ENCODE measurements at regions not wholly inside any gene's neighbourhood (a gene's known extent, or its start where the extent isn't known, plus 50 kb on each side); places are given as distances from the start of the nearest gene placed in this dataset.

GRCh38 chr9:107632216-107632615, 142.6 kb upstream of the KLF4 start:
- Mint-ChIP-seq H3K4me1 (peaks cover 0 to 17% (median 2%) of the 10 kb centered on the region in 4 donors), H3K9me3 (peaks cover 0 to 8% (median 0%) of the 10 kb centered on the region in 9 donors), H3K27me3 (peaks cover 12 to 42% (median 22%) of the 10 kb centered on the region in 5 donors), H3K36me3 (no peaks in the 10 kb centered on the region), H3K27ac (peak overlapping the region in 1 of 10 donors; percentile 22), H3K4me3 (no peak overlapping the region)
- POLR2A ChIA-PET = no interaction called here
- DNase-seq = no peak
- no peak for ATAC-seq

- DNase-seq (no peak), ATAC-seq (no peak)
Observed at GRCh38 chr9:107631788-107632187, 142.2 kb upstream of the KLF4 start.

GRCh38 chr9:107630156-107630555, 140.6 kb upstream of the KLF4 start:
- Mint-ChIP-seq H3K36me3 (no peaks in the 10 kb centered on the region), H3K27me3 (peaks cover 3 to 28% (median 11%) of the 10 kb centered on the region in 5 donors), H3K27ac (no peak overlapping the region), H3K4me1 (peaks cover 0 to 3% (median 0%) of the 10 kb centered on the region in 4 donors), H3K9me3 (peaks cover 0 to 6% (median 0%) of the 10 kb centered on the region in 9 donors), H3K4me3 (no peak overlapping the region)
- POLR2A ChIA-PET = no interaction called here
- ATAC-seq = no peak
- DNase-seq = no peak

More at GRCh38 chr9:107631788-107632187, 142.2 kb upstream of the KLF4 start:
- Mint-ChIP-seq H3K9me3 (peaks cover 0 to 7% (median 0%) of the 10 kb centered on the region in 9 donors), H3K4me3 (no peak overlapping the region), H3K36me3 (no peaks in the 10 kb centered on the region), H3K27me3 (peaks cover 11 to 39% (median 18%) of the 10 kb centered on the region in 5 donors), H3K4me1 (peaks cover 0 to 14% (median 2%) of the 10 kb centered on the region in 4 donors), H3K27ac (peak overlapping the region in 1 of 10 donors; percentile 22)
- POLR2A ChIA-PET = no interaction called here

GRCh38 chr9:107628444-107628843, 138.9 kb upstream of the KLF4 start:
- POLR2A ChIA-PET = no interaction called here
- Mint-ChIP-seq H3K9me3 (peaks cover 0 to 8% (median 0%) of the 10 kb centered on the region in 9 donors), H3K4me3 (no peak overlapping the region), H3K36me3 (no peaks in the 10 kb centered on the region), H3K27me3 (peaks cover 0 to 24% (median 8%) of the 10 kb centered on the region in 5 donors), H3K27ac (no peak overlapping the region), H3K4me1 (no peaks in the 10 kb centered on the region)
- no peak for ATAC-seq
- DNase-seq = no peak

GRCh38 chr9:107627781-107628180, 138.2 kb upstream of the KLF4 start:
- POLR2A ChIA-PET = no interaction called here
- no peaks in the 10 kb centered on the region for H3K36me3 Mint-ChIP-seq
- H3K4me3 Mint-ChIP-seq = no peak overlapping the region
- peaks cover 0 to 23% (median 6%) of the 10 kb centered on the region in 5 donors for H3K27me3 Mint-ChIP-seq
- H3K9me3 Mint-ChIP-seq = peaks cover 0 to 8% (median 0%) of the 10 kb centered on the region in 9 donors
- ATAC-seq (no peak), DNase-seq (no peak)
- no peak overlapping the region for H3K27ac Mint-ChIP-seq
- no peaks in the 10 kb centered on the region for H3K4me1 Mint-ChIP-seq

- ATAC-seq = no peak
- DNase-seq = no peak
- Mint-ChIP-seq H3K36me3 (no peaks in the 10 kb centered on the region), H3K9me3 (peaks cover 0 to 8% (median 0%) of the 10 kb centered on the region in 9 donors), H3K27ac (no peak overlapping the region), H3K27me3 (peaks cover 0 to 18% (median 0%) of the 10 kb centered on the region in 5 donors), H3K4me1 (no peaks in the 10 kb centered on the region), H3K4me3 (no peak overlapping the region)
- POLR2A ChIA-PET = no interaction called here
Observed at GRCh38 chr9:107626118-107626517, 136.5 kb upstream of the KLF4 start.

DNA sequence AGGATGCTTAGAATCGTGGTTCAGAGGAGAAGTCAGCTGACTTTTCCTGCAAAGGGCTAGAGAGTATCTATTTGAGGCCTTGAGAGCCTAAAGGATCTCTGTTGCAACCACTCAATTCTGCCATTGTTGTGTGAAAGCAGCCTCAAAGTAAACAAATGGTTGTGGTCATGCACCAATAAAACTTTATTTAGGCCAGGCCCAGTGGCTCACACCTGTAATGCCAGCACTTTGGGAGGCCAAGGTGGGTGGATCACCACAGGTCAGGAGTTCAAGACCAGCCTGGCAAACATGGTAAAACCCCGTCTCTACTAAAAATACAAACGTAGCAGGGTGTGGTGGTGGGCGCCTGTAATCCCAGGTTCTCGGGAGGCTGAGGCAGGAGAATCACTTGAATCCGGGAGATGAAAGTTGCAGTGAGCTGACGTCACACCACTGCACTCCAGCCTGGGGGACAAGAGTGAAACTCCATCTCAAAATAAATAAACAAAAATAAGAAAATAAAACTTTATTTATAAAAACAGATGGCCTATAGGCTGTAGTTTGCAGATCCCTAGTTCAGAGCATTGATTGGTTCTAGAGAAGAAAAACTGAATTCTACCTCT, 135.9 kb upstream of the KLF4 start:
- no peak for DNase-seq
- no peak for ATAC-seq
- no peaks in the 10 kb centered on the region for H3K36me3 Mint-ChIP-seq
- no peaks in the 10 kb centered on the region for H3K4me1 Mint-ChIP-seq
- H3K27ac Mint-ChIP-seq = no peak overlapping the region
- POLR2A ChIA-PET = no interaction called here
- H3K9me3 Mint-ChIP-seq = peaks cover 0 to 8% (median 0%) of the 10 kb centered on the region in 9 donors
- H3K27me3 Mint-ChIP-seq = peaks cover 0 to 18% (median 0%) of the 10 kb centered on the region in 5 donors
- no peak overlapping the region for H3K4me3 Mint-ChIP-seq

DNA sequence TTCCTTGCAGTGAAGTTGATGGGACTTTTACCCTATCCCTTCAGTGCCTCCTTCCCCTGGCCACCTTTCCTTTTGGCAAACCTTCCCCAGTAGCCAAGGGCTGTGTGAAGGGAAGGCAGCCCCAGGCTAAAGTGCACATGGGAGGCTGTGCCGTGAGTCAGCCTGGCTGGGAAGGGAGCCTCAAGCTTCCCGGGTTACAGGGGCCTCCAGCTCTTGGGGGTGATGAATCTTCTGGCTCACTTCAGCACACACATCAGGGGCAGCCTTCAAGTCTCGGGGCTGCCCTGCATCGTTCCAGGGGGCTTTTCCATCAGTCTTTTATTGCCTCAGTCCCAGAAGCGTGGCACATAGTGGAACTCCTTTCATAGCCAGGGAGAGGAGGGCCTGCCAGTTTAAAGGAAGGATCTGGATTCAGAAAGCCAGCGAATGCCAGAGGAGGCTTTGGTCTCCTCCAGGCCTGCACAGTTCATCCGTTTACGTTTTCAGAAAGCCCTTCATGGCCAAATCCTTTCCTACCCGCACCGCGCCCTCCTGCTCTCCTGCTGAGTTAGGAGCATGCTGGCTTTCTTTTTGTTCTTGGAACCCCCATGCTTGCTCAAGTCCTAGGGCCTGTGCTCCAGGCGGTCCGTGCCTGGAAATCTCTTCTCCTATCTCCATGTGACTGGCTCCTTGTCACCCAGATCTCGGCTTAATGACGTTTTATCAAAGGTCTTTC, 134.8 kb upstream of the KLF4 start:
- Mint-ChIP-seq H3K9me3 (peaks cover 0 to 8% (median 0%) of the 10 kb centered on the region in 9 donors), H3K4me1 (no peaks in the 10 kb centered on the region), H3K36me3 (no peaks in the 10 kb centered on the region), H3K27ac (no peak overlapping the region), H3K4me3 (no peak overlapping the region), H3K27me3 (peaks cover 0 to 13% (median 0%) of the 10 kb centered on the region in 5 donors)
- POLR2A ChIA-PET = no interaction called here
- ATAC-seq (no peak), DNase-seq (no peak)

GRCh38 chr9:107621436-107621835, 131.9 kb upstream of the KLF4 start:
- Mint-ChIP-seq H3K27ac (peak overlapping the region in 1 of 10 donors; percentile 63), H3K9me3 (peaks cover 0 to 2% (median 0%) of the 10 kb centered on the region in 9 donors)

GRCh38 chr9:107620801-107621200, 131.2 kb upstream of the KLF4 start:
- DNase-seq = no peak
- H3K4me3 Mint-ChIP-seq = no peak overlapping the region
- no peak overlapping the region for H3K27ac Mint-ChIP-seq
- ATAC-seq = no peak
- H3K27me3 Mint-ChIP-seq = no peaks in the 10 kb centered on the region
- no peaks in the 10 kb centered on the region for H3K4me1 Mint-ChIP-seq
- peaks cover 0 to 2% (median 0%) of the 10 kb centered on the region in 9 donors for H3K9me3 Mint-ChIP-seq
- POLR2A ChIA-PET = no interaction called here
- H3K36me3 Mint-ChIP-seq = no peaks in the 10 kb centered on the region

More at GRCh38 chr9:107621436-107621835, 131.9 kb upstream of the KLF4 start:
- DNase-seq = no peak
- POLR2A ChIA-PET = no interaction called here
- no peaks in the 10 kb centered on the region for H3K4me1 Mint-ChIP-seq
- H3K27me3 Mint-ChIP-seq = no peaks in the 10 kb centered on the region
- ATAC-seq = no peak
- no peaks in the 10 kb centered on the region for H3K36me3 Mint-ChIP-seq
- no peak overlapping the region for H3K4me3 Mint-ChIP-seq

GRCh38 chr9:107620236-107620635, 130.7 kb upstream of the KLF4 start:
- H3K36me3 Mint-ChIP-seq = no peaks in the 10 kb centered on the region
- no peaks in the 10 kb centered on the region for H3K27me3 Mint-ChIP-seq

DNA sequence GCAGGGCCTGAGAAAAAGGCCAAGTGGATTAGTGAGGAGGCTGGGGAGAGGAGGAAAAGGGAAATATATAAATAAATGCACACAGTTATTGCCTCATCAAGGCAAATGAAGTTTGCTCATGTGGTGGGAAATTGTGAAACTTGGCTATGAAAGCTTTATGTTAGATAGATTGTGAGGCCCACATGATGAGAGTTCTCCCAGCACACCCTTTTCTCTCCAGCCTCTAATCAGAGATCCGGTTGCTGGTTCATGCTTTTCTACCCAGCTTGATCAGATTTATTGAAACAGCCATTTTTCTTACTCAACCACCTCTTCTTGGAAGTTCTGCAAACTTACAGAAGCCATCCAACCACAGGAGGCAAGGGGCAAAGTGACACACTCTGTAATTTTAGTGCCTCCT, 125.8 kb upstream of the KLF4 start:
- no peak overlapping the region for H3K27ac Mint-ChIP-seq
- POLR2A ChIA-PET = no interaction called here
- H3K4me1 Mint-ChIP-seq = no peaks in the 10 kb centered on the region
- H3K27me3 Mint-ChIP-seq = peaks cover 0 to 13% (median 5%) of the 10 kb centered on the region in 5 donors
- DNase-seq = no peak
- ATAC-seq = no peak
- H3K36me3 Mint-ChIP-seq = no peaks in the 10 kb centered on the region
- H3K4me3 Mint-ChIP-seq = no peak overlapping the region
- H3K9me3 Mint-ChIP-seq = peaks cover 0 to 2% (median 0%) of the 10 kb centered on the region in 9 donors

More at GRCh38 chr9:107620236-107620635, 130.7 kb upstream of the KLF4 start:
- no peaks in the 10 kb centered on the region for H3K4me1 Mint-ChIP-seq
- no peak overlapping the region for H3K27ac Mint-ChIP-seq
- H3K9me3 Mint-ChIP-seq = peaks cover 0 to 2% (median 0%) of the 10 kb centered on the region in 9 donors
- DNase-seq = no peak
- ATAC-seq = no peak
- H3K4me3 Mint-ChIP-seq = no peak overlapping the region
- POLR2A ChIA-PET = no interaction called here

DNA sequence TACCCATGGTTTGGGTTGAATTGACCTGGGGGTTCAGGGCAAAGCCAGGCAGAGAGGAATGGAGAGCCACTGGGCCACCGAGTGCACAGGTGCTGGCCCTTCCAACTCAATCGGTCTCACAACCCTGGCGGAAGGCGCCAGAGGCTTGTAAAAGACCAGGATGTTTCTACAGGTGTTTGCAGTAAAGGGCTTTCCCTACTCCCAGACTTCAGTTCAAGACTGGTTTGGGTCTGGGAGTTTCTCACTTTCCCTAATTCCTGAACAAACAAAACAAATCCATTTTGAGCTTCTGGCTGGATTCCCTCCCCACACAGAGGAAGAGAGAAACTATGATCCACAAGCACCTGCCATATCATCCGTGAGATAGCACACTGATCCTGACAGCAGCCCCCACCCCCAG, 125.2 kb upstream of the KLF4 start:
- Mint-ChIP-seq H3K27ac (no peak overlapping the region), H3K36me3 (no peaks in the 10 kb centered on the region), H3K9me3 (peaks cover 0 to 2% (median 0%) of the 10 kb centered on the region in 9 donors), H3K27me3 (peaks cover 0 to 13% (median 5%) of the 10 kb centered on the region in 5 donors), H3K4me3 (no peak overlapping the region), H3K4me1 (no peaks in the 10 kb centered on the region)
- POLR2A ChIA-PET = no interaction called here
- DNase-seq = no peak
- ATAC-seq = no peak
